HEK293 (cell line): ENCODE measurements at regions not wholly inside any gene's neighbourhood (a gene's known extent, or its start where the extent isn't known, plus 50 kb on each side); places are given as distances from the start of the nearest gene placed in this dataset.

Experiments
- CTCF ChIA-PET: fragments of 350-600 bp; formaldehyde crosslinking; extraction: SDS; loops from one replicate; lab custom pipeline; 2021; ENCODE audit warnings: antibody characterized with exemption; lab: Yijun Ruan, JAX
- POLR2A ChIA-PET: fragments of 300-600 bp; formaldehyde crosslinking; extraction: SDS; loops from one replicate; lab custom pipeline; 2020; ENCODE audit warnings: antibody characterized with exemption, inconsistent platforms; lab: Yijun Ruan, JAX
- H3K27ac ChIP-seq: fragments of 200-500 bp; sonication (Bioruptor generic); 2 replicates; pipeline ENCODE4 v1.5.1; 2014; ENCODE audit warnings: low read depth, low read length, control low read depth, inconsistent platforms; ENCODE audit errors: extremely low read depth
- H3K36me3 ChIP-seq, 2 experiments: fragments of 200-500 bp in 1 of 2; sonication (Bioruptor generic) in 1 of 2; 1 replicate in 1 of 2; 2 replicates in 1 of 2; pipeline ENCODE4 v1.5.1; 2014 to 2017; ENCODE audit warnings: inconsistent platforms in 2 of 2, low read length in 2 of 2; ENCODE audit not compliant: control insufficient read depth in 2 of 2, insufficient read depth in 1 of 2
- H3K4me1 ChIP-seq: fragments of 200-500 bp; sonication (Bioruptor generic); 2 replicates; pipeline ENCODE4 v1.5.1; 2014; ENCODE audit warnings: mild to moderate bottlenecking, low read length, inconsistent platforms; ENCODE audit not compliant: control insufficient read depth, insufficient read depth
- H3K4me3 ChIP-seq: 2 replicates; pipeline ENCODE4 v1.5.1; 2011; ENCODE audit warnings: low read depth, mild to moderate bottlenecking, control low read depth, low read length, moderate library complexity
- H3K9me3 ChIP-seq: fragments of 200-500 bp; sonication (Bioruptor generic); 2 replicates; pipeline ENCODE4 v1.5.1; 2014; ENCODE audit warnings: low read depth, low read length, inconsistent platforms; ENCODE audit not compliant: control insufficient read depth, insufficient read depth
- GLI2 ChIP-seq: fragments of 450-650 bp; formaldehyde crosslinking; IDR thresholded peaks from 2 replicates; pipeline ENCODE4; 2017; ENCODE audit warnings: missing biosample characterization, missing genetic modification characterization, low read depth, borderline replicate concordance
- KLF17 ChIP-seq: fragments of 450-650 bp; formaldehyde crosslinking; IDR thresholded peaks from 2 replicates; pipeline ENCODE4 v1.5.1; 2016; ENCODE audit warnings: missing biosample characterization, missing genetic modification characterization
- KLF9 ChIP-seq: fragments of 450-650 bp; formaldehyde crosslinking; IDR thresholded peaks from 2 replicates; pipeline ENCODE4 v1.5.1; 2016; ENCODE audit warnings: missing biosample characterization, missing genetic modification characterization, low read depth
- PRDM4 ChIP-seq: fragments of 450-650 bp; formaldehyde crosslinking; IDR thresholded peaks from 2 replicates; pipeline ENCODE4 v1.5.1; 2017; ENCODE audit warnings: missing biosample characterization, missing genetic modification characterization
- SP7 ChIP-seq: fragments of 450-650 bp; formaldehyde crosslinking; IDR thresholded peaks from 2 replicates; pipeline ENCODE4 v1.5.1; 2016; ENCODE audit warnings: missing biosample characterization, missing genetic modification characterization
- ZBTB8A ChIP-seq: fragments of 450-650 bp; formaldehyde crosslinking; IDR thresholded peaks from 2 replicates; pipeline ENCODE4 v1.5.1; 2016; ENCODE audit warnings: missing biosample characterization, missing genetic modification characterization
- ZNF112 ChIP-seq: fragments of 450-650 bp; formaldehyde crosslinking; IDR thresholded peaks from 2 replicates; pipeline ENCODE4 v1.5.0; 2017; ENCODE audit warnings: missing biosample characterization, missing genetic modification characterization
- ZNF138 ChIP-seq: fragments of 450-650 bp; formaldehyde crosslinking; IDR thresholded peaks from 2 replicates; pipeline ENCODE4 v1.5.1; 2016; ENCODE audit warnings: missing biosample characterization, missing genetic modification characterization, borderline replicate concordance
- ZNF140 ChIP-seq: fragments of 450-650 bp; formaldehyde crosslinking; IDR thresholded peaks from 2 replicates; pipeline ENCODE4 v1.5.1; 2016; ENCODE audit warnings: missing biosample characterization, missing genetic modification characterization
- ZNF146 ChIP-seq: fragments of 450-650 bp; formaldehyde crosslinking; IDR thresholded peaks from 2 replicates; pipeline ENCODE4 v1.5.1; 2016; ENCODE audit warnings: missing biosample characterization, missing genetic modification characterization
- ZNF19 ChIP-seq: fragments of 450-650 bp; formaldehyde crosslinking; IDR thresholded peaks from 2 replicates; pipeline ENCODE4; 2016; ENCODE audit warnings: missing biosample characterization, missing genetic modification characterization, low read depth
- ZNF239 ChIP-seq: fragments of 450-650 bp; formaldehyde crosslinking; IDR thresholded peaks from 2 replicates; pipeline ENCODE4 v1.5.1; 2016; ENCODE audit warnings: missing biosample characterization, missing genetic modification characterization
- ZNF266 ChIP-seq: fragments of 450-650 bp; formaldehyde crosslinking; IDR thresholded peaks from 2 replicates; pipeline ENCODE4 v1.5.1; 2016; ENCODE audit warnings: missing biosample characterization, missing genetic modification characterization, low read depth
- ZNF324 ChIP-seq: fragments of 450-650 bp; formaldehyde crosslinking; IDR thresholded peaks from 2 replicates; pipeline ENCODE4 v1.5.1; 2016; ENCODE audit warnings: missing biosample characterization, missing genetic modification characterization
- ZNF416 ChIP-seq: fragments of 450-650 bp; formaldehyde crosslinking; IDR thresholded peaks from 2 replicates; pipeline ENCODE4 v1.5.1; 2016; ENCODE audit warnings: missing biosample characterization, missing genetic modification characterization
- ZNF501 ChIP-seq: fragments of 450-650 bp; formaldehyde crosslinking; IDR thresholded peaks from 2 replicates; pipeline ENCODE4 v1.5.1; 2016; ENCODE audit warnings: missing biosample characterization, missing genetic modification characterization
- ZNF600 ChIP-seq: fragments of 450-650 bp; formaldehyde crosslinking; IDR thresholded peaks from 2 replicates; pipeline ENCODE4 v1.5.1; 2016; ENCODE audit warnings: missing biosample characterization, missing genetic modification characterization
- ZNF777 ChIP-seq: fragments of 450-650 bp; formaldehyde crosslinking; IDR thresholded peaks from 2 replicates; pipeline ENCODE4 v1.5.1; 2017; ENCODE audit warnings: missing biosample characterization, missing genetic modification characterization, borderline replicate concordance
- ZSCAN16 ChIP-seq: fragments of 450-650 bp; formaldehyde crosslinking; IDR thresholded peaks from 2 replicates; pipeline ENCODE4 v1.5.1; 2016; ENCODE audit warnings: missing biosample characterization, missing genetic modification characterization
- TF ChIP-seq, protein P1 (sequence below): fragments of 450-650 bp; formaldehyde crosslinking; optimal IDR thresholded peaks from 2 replicates; pipeline ENCODE3; 2016; ENCODE audit warnings: missing biosample characterization, mild to moderate bottlenecking, missing genetic modification characterization
- TF ChIP-seq, protein P2 (sequence below): fragments of 450-650 bp; formaldehyde crosslinking; IDR thresholded peaks from 2 replicates; pipeline ENCODE4 v1.5.1; 2017; ENCODE audit warnings: missing biosample characterization, missing genetic modification characterization
- TF ChIP-seq, protein P3 (sequence below): fragments of 450-650 bp; formaldehyde crosslinking; conservative IDR thresholded peaks from 2 replicates; pipeline ENCODE4 v1.5.1; 2016; ENCODE audit warnings: low read depth, missing biosample characterization, missing genetic modification characterization

DNA sequence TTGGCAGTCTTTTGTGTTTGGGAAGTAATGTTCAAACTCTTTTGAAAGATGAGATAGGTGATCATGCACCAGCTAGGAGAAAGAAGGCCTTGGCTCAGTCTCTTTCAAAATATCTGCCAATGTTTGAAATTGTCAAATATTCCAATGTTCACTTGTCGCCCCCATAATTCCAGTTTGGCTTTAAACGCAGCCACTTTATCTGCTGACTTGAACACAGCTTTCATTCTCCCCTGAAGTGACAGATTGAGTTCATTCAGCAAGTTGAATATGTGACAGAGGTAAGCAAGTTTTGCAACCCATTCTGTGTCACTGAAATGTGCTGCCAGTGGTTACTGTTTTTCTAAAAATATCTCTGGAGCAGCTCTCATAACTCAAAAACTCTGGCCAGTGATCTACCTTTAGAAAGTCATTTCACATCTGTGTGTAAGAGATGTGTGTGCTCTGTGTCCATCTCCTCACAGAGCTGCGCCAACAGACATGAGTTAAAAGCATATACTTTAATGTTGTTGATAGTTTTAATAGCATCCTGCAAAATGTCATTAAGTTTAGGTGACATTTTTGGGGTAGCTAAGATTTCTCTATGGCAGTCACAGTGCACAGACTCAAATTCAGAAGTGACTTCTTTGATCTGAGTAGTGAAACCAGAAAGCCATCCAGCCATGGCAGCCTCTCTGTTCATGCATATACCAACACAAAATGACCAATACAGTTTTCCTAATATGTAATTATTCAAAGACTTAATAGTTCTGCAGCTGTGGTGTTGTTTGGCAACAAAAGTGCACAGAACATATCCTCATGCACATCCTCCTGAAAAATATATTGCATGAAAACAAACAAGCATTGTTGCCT is 614.3 kb upstream of the MIS18BP1 start (continued):
- TF ChIP-seq ZNF777 (tag by site-specific recombination) (no peak), ZNF112 (no peak), SP7 (tag by site-specific recombination) (no peak)

DNA sequence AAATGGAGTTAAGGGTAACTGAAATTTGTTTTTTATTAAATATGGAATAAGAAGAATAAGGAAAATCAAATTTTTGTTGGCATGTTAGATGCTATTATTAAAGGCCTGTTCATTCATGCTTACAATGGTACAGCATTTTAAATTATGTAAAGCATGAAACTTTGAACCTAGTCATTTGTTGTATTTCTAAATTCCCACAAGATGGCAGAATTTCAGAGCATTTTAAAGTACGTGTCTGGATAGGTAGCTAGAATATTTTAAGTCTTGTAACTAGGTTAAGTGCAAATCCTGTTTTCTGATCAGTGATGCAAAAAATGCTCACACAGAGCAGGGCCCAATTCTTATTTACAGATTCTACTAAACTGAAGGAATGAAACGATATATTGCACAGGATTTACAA is 585.6 kb upstream of the MIS18BP1 start:
- Histone ChIP-seq H3K27ac (no peak overlapping the region), H3K4me3 (no peak overlapping the region), H3K9me3 (no peaks in the 10 kb centered on the region), H3K4me1 (no peaks in the 10 kb centered on the region), H3K36me3 (no peaks in the 10 kb centered on the region)
- no peak for TF ChIP-seq ZNF266
- TF ChIP-seq KLF17 (tag by site-specific recombination), result no peak
- TF ChIP-seq ZNF501 (tag by site-specific recombination), result no peak
- no peak for TF ChIP-seq PRDM4
- TF ChIP-seq ZNF239, result no peak
- TF ChIP-seq, protein P1, sequence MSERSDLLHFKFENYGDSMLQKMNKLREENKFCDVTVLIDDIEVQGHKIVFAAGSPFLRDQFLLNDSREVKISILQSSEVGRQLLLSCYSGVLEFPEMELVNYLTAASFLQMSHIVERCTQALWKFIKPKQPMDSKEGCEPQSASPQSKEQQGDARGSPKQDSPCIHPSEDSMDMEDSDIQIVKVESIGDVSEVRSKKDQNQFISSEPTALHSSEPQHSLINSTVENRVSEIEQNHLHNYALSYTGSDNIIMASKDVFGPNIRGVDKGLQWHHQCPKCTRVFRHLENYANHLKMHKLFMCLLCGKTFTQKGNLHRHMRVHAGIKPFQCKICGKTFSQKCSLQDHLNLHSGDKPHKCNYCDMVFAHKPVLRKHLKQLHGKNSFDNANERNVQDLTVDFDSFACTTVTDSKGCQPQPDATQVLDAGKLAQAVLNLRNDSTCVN, result no peak
- no peak for TF ChIP-seq ZNF138 (tag by site-specific recombination)
- TF ChIP-seq ZNF19 (tag by site-specific recombination), result no peak
- TF ChIP-seq ZBTB8A (tag by site-specific recombination), result no peak
- TF ChIP-seq, protein P2, sequence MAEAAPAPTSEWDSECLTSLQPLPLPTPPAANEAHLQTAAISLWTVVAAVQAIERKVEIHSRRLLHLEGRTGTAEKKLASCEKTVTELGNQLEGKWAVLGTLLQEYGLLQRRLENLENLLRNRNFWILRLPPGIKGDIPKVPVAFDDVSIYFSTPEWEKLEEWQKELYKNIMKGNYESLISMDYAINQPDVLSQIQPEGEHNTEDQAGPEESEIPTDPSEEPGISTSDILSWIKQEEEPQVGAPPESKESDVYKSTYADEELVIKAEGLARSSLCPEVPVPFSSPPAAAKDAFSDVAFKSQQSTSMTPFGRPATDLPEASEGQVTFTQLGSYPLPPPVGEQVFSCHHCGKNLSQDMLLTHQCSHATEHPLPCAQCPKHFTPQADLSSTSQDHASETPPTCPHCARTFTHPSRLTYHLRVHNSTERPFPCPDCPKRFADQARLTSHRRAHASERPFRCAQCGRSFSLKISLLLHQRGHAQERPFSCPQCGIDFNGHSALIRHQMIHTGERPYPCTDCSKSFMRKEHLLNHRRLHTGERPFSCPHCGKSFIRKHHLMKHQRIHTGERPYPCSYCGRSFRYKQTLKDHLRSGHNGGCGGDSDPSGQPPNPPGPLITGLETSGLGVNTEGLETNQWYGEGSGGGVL (tag by site-specific recombination), result no peak
- ChIA-PET POLR2A (no interaction called here), CTCF (interaction anchor here (0.5 kb wide), 1 partner anchor 564 kb away, joined by 3 read pairs; no protein-coding TSS in a partner anchor)

DNA sequence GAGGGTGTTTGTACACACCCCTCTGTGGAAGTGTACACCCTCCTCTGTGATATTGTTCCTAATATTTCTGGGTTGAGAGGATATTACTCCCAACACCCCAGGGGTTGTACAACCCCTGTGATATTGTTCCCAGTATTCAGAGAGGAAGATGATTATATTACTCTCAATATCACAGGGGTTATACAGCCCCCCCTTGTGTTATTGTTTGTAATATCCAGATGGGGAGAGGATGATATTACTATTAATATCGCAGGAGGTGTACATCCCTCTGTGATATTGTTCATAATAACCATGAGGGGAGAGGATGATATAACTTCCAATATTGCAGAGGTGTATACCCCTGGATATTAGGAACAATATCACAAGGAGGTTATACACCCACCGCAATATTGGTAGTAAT is 566.1 kb upstream of the MIS18BP1 start:
- ChIA-PET CTCF (no interaction called here), POLR2A (no interaction called here)
- H3K4me1 ChIP-seq, result no peaks in the 10 kb centered on the region
- H3K4me3 ChIP-seq, result no peak overlapping the region
- H3K27ac ChIP-seq, result no peak overlapping the region
- no peaks in the 10 kb centered on the region for H3K36me3 ChIP-seq
- no peaks in the 10 kb centered on the region for H3K9me3 ChIP-seq
- TF ChIP-seq KLF9 (no peak), ZNF600 (tag by site-specific recombination) (no peak), ZNF416 (tag by site-specific recombination) (no peak), ZNF324 (tag by site-specific recombination) (no peak), GLI2 (tag by site-specific recombination) (no peak), ZNF146 (no peak), ZNF140 (tag by site-specific recombination) (no peak), ZSCAN16 (tag by site-specific recombination) (no peak)
- TF ChIP-seq, protein P3, sequence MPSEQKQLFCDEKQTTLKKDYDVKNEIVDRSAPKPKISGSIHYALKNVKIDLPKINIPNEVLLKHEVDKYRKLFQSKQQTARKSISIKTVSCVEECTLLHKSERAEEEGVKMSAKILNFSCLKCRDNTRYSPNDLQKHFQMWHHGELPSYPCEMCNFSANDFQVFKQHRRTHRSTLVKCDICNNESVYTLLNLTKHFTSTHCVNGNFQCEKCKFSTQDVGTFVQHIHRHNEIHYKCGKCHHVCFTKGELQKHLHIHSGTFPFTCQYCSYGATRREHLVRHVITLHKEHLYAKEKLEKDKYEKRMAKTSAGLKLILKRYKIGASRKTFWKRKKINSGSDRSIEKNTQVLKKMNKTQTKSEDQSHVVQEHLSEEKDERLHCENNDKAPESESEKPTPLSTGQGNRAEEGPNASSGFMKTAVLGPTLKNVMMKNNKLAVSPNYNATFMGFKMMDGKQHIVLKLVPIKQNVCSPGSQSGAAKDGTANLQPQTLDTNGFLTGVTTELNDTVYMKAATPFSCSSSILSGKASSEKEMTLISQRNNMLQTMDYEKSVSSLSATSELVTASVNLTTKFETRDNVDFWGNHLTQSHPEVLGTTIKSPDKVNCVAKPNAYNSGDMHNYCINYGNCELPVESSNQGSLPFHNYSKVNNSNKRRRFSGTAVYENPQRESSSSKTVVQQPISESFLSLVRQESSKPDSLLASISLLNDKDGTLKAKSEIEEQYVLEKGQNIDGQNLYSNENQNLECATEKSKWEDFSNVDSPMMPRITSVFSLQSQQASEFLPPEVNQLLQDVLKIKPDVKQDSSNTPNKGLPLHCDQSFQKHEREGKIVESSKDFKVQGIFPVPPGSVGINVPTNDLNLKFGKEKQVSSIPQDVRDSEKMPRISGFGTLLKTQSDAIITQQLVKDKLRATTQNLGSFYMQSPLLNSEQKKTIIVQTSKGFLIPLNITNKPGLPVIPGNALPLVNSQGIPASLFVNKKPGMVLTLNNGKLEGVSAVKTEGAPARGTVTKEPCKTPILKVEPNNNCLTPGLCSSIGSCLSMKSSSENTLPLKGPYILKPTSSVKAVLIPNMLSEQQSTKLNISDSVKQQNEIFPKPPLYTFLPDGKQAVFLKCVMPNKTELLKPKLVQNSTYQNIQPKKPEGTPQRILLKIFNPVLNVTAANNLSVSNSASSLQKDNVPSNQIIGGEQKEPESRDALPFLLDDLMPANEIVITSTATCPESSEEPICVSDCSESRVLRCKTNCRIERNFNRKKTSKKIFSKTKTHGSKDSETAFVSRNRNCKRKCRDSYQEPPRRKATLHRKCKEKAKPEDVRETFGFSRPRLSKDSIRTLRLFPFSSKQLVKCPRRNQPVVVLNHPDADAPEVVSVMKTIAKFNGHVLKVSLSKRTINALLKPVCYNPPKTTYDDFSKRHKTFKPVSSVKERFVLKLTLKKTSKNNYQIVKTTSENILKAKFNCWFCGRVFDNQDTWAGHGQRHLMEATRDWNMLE (tag by site-specific recombination), result no peak
